HG03521 (cell line): ENCODE measurements at regions not wholly inside any gene's neighbourhood (a gene's known extent, or its start where the extent isn't known, plus 50 kb on each side); places are given as distances from the start of the nearest gene placed in this dataset.

Source experiments
- ATAC-seq: cut with Tn5 transposase; IDR thresholded peaks from one replicate; pipeline ENCODE4 v1.9.1; 2021; ENCODE audit warnings: mild to moderate bottlenecking, moderate library complexity; ENCODE audit not compliant: unreplicated experiment

- ATAC-seq = no peak
Measured at GRCh38 chr4:159003420-159004253, 99.2 kb upstream of the RAPGEF2 start.

DNA sequence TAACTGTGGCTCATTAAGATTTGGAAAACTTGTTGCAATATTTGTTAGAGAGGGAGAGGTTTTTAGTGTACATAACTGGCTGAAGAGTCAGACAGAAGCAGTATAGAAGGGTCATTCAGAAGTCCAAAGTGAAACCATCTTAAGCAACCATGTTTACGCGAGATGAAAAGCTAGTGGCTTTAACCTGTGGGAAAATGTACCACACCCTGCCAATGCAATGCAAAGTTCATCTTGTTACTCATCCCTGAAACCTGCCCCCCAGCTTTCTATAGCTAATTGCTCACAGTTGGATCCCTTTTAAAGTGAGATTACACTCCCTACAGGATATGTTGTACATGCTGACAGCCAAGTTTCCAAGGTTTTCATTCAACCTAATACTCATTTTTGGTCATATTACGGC is 96.7 kb upstream of the RAPGEF2 start:
- no peak for ATAC-seq

DNA sequence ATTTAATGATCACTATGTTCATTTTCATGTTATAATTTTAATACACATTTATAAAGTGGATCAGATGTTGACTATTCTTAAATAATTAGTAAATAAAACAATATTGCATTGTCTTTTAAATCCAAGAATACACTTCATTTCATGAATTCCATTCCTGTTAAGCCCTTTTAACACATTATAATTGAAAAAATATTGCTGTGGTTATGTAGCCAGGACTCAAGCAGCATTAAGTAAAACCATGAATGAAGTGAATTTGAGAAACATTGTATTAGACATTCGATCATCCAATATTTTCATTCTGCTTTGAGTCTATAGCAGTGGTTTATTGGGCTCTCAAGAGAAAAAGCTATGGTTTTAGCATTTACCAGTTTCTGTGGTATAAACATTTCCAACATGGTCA is 94.2 kb upstream of the RAPGEF2 start:
- ATAC-seq = no peak

GRCh38 chr4:159009521-159009920 is 93.4 kb upstream of the RAPGEF2 start:
- no peak for ATAC-seq

DNA sequence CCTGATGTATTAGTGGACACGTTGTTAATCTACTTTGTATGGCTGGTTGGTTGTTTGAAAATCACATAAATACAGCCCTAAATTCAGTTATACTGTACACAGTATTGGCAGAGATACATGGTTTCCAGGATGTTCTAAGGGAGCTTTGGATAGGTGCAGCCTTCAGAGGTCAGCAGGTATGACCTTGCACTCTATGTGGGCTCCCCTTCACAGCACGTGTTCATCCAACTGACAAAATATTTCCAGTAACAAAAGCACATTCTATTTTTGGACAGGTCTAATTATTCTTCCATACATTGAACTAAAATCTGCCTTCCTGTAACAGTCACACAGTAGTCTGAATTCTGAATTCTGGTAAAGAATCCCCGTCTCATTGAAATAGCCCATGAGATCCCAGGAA is 92.8 kb upstream of the RAPGEF2 start:
- no peak for ATAC-seq

DNA sequence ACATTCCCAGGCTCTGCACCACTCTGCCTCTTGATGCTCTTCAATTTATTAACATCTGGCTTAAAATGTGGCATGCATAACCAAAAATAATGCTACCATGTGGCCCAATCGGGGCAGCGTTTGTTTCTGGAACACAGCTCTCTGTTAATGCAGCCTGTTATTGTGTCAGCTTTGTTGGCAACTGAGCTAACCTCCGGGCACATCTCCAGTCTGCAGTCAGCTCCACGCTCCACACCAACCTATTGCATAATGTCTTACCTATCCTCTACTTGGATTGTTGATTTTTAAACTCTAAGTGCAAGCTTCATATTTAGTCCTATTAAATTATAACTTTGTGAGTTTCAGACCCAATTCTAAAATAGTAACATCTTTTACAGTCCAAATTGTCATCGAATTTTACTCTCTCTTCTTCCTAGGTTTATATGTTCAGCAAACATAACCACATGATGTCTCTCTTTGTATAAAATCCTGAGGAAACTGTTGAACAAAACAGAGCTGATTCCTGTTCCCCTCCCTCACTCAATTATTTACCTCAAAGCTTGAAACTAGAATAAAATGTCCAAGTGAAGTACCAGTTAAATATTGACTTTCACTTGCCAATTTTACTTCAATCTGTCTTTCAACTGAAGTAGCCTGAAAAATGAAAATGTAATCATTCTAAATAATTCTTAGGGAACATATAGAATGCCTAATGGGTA is 92.2 kb upstream of the RAPGEF2 start:
- ATAC-seq = no peak

DNA sequence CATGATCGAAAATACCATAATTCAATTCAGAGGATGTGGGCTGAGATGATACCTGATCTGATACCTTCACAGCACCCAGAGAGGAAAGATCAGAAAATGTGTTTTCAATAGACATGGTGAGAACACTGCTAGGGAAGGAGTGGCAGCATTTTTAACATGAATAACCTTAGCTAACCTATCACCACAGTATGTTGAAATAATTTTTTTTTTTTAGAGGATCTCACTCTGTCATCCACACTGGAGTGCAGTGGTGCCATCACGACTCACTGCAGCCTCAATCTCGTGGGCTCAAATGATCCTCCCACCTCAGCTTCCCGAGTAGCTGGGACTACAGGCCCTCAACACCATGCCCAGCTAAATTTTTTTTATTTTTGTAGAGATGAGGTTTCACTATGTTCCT is 90.5 kb upstream of the RAPGEF2 start:
- no peak for ATAC-seq

DNA sequence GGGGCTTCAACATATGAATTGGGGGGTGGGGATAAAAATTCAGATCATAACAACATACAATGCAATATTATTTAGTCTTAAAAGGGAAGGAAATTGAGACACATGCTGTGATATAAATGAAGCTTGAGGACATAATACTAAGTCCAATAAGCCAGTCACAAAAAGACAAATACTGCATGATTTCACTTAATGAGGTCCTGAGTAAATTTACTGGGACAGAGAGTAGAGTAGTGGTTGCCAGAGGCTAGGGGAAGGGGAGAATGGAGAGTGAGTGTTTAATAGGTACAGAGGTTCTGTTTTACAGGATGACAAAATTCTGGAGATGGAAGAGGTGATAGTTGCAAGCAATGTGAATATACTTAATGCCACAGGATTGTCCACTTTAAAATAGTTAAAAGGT is 89.2 kb upstream of the RAPGEF2 start:
- no peak for ATAC-seq

- no peak for ATAC-seq
Measured at GRCh38 chr4:159014859-159015258, 88.0 kb upstream of the RAPGEF2 start.

- no peak for ATAC-seq
Measured at GRCh38 chr4:159015841-159016240, 87.0 kb upstream of the RAPGEF2 start.

DNA sequence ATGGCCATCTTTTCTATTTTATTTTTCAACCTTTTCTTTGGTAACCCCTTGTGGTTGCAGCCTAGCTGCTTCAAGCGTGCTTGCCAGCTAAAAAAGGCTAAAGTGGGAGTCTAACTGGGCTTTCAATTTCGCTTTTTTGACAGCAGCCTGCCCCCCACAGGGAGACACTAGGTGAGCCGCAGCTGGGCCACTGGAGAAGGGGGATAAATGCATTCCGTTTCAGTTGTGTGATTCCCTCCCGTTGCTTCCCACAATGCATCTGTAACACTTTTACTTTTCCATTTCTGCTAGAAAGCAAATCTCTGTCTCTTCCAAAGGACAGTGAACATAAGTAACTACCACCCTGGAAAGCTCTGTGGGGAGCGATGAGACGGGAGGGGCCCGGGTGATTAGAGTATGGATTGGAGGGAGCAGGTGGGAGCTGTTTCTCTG is 86.3 kb upstream of the RAPGEF2 start:
- peak; percentile 35 for ATAC-seq

- peak; percentile 17 for ATAC-seq
Measured at GRCh38 chr4:159017323-159018026, 85.4 kb upstream of the RAPGEF2 start.

GRCh38 chr4:159018062-159018629 is 84.7 kb upstream of the RAPGEF2 start:
- ATAC-seq = peak; percentile 96

- no peak for ATAC-seq
Measured at GRCh38 chr4:159019356-159019755, 83.5 kb upstream of the RAPGEF2 start.

DNA sequence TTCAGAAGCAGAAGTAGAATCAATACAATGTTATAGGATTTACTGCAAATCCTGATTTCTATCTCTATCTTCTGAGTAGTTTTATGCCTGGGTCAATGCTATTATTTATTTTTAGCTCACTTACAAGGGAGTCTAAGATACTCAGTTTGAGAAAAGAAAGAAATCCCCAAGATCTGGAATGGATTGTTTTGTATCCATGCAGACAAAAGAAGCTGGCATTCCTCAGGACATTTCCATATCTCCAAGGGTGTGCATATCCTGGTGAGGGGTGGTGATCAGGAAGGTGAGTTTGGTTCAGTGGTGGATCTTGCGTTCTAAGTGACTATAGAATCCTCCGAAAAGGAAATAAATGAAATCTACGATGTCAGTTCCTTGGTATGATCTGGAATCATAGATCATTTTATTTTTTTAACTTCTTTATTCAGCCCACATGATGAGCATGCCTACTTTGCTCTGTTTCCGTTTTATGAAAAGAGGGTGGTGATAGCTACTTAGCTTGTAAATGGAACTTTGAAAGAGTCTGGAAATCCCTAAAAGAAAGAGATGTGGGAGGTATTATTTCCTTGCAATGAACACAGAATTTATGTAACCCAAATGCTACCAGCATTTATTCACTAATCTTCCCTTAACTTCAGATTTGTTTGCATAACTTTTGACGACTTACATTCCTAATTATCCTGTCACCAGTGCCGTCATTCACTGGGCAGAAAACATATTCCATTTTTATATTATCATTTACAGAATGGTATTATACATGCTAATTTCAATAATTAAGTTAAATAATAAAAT is 81.1 kb upstream of the RAPGEF2 start:
- no peak for ATAC-seq

DNA sequence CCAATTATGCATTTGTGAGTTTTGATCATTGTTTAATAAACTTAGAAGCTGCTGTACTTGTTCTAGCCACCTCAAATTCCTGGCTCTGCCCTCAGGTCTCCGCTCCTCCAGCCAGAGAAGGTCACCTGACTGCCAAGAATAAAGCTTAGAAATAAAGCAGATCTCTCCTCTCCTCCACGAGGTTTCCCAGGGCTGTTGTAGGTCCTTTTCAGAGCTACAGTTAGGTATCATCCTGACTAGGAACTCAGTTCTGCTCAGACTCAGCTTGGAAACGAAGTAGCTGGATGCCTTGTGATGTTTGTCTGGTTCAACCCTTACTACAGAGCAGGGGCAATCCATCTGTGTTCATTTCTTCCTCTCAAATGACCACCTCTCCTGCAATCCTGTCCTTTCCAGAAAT is 79.1 kb upstream of the RAPGEF2 start:
- ATAC-seq = no peak

GRCh38 chr4:159024266-159024665 is 78.6 kb upstream of the RAPGEF2 start:
- no peak for ATAC-seq

- no peak for ATAC-seq
Measured at GRCh38 chr4:159024828-159025227, 78.1 kb upstream of the RAPGEF2 start.

- no peak for ATAC-seq
Measured at GRCh38 chr4:159026329-159026728, 76.5 kb upstream of the RAPGEF2 start.

GRCh38 chr4:159027535-159027934 is 75.3 kb upstream of the RAPGEF2 start:
- ATAC-seq = no peak

DNA sequence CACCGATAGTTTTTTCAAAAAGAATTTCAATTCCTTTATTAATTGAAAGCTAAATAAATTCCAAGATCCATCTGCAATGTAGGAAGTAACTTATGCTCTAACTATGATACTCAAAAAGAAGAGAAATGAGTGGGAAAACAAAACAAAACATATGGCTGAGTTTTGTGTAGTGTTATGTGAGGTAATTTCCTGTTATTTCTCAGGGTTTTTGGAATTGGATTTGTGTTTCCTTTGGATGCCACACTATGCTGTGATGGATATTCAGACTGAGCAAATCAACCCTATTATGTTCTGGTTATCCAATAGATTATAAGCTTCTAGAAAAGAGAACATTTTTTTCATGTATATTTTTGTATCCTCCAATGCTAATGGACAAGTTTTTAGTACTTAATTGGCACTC is 73.4 kb upstream of the RAPGEF2 start:
- ATAC-seq = no peak
